H9 (cell line): ENCODE measurements at regions not wholly inside any gene's neighbourhood (a gene's known extent, or its start where the extent isn't known, plus 50 kb on each side); places are given as distances from the start of the nearest gene placed in this dataset.

ENCODE experiments used
- DNase-seq: peaks from one replicate; pipeline ENCODE4 v3.0.0-alpha.2; 2017
- H2AFZ ChIP-seq: one replicate; pipeline ENCODE4 v1.6.1; 2013; ENCODE audit warnings: mild to moderate bottlenecking, low read length, control low read depth, moderate library complexity
- H2AK5ac ChIP-seq: 2 replicates; pipeline ENCODE4 v1.6.1; 2013; ENCODE audit warnings: low read length, control low read depth, mixed read lengths; ENCODE audit not compliant: insufficient read length
- H2BK120ac ChIP-seq: one replicate; pipeline ENCODE4 v1.6.1; 2013; ENCODE audit warnings: low read depth, mild to moderate bottlenecking, low read length, control low read depth, inconsistent platforms; ENCODE audit not compliant: poor library complexity, severe bottlenecking
- H2BK12ac ChIP-seq: 2 replicates; pipeline ENCODE4 v1.6.1; 2013; ENCODE audit warnings: low read length, control low read depth, mixed read lengths, low read depth; ENCODE audit not compliant: insufficient read length
- H2BK15ac ChIP-seq: 2 replicates; pipeline ENCODE4 v1.6.1; 2013; ENCODE audit warnings: low read depth, low read length, control low read depth
- H2BK20ac ChIP-seq: one replicate; pipeline ENCODE4 v1.6.1; 2013; ENCODE audit warnings: low read depth, mild to moderate bottlenecking, low read length, control low read depth, inconsistent platforms; ENCODE audit not compliant: poor library complexity, severe bottlenecking
- H2BK5ac ChIP-seq: 2 replicates; pipeline ENCODE4 v1.6.1; 2013; ENCODE audit warnings: low read length, control low read depth, mixed read lengths; ENCODE audit not compliant: insufficient read length
- H3K14ac ChIP-seq: 2 replicates; pipeline ENCODE4 v1.6.1; 2013; ENCODE audit warnings: low read length, control low read depth; ENCODE audit not compliant: insufficient read depth
- H3K18ac ChIP-seq: 2 replicates; pipeline ENCODE4 v1.6.1; 2013; ENCODE audit warnings: low read depth, mild to moderate bottlenecking, mixed read lengths, low read length, control low read depth; ENCODE audit not compliant: insufficient read length
- H3K23ac ChIP-seq: 2 replicates; pipeline ENCODE4 v1.6.1; 2013; ENCODE audit warnings: low read length, control low read depth, mixed read lengths, low read depth; ENCODE audit not compliant: insufficient read length
- H3K23me2 ChIP-seq: 2 replicates; pipeline ENCODE4 v1.6.1; 2013; ENCODE audit warnings: low read depth, mild to moderate bottlenecking, mixed read lengths, low read length, control low read depth; ENCODE audit not compliant: insufficient read length, poor library complexity, severe bottlenecking
- H3K27ac ChIP-seq: 2 replicates; pipeline ENCODE4 v1.5.1; 2013; ENCODE audit warnings: low read length, control low read depth, mixed read lengths, low read depth; ENCODE audit not compliant: insufficient read length
- H3K27me3 ChIP-seq: 2 replicates; pipeline ENCODE4 v1.6.1; 2013; ENCODE audit warnings: low read length, control low read depth, inconsistent platforms; ENCODE audit not compliant: insufficient read depth
- H3K4ac ChIP-seq: 2 replicates; pipeline ENCODE4 v1.6.1; 2013; ENCODE audit warnings: low read depth, mild to moderate bottlenecking, control low read depth, inconsistent platforms, low read length, moderate library complexity
- H3K4me1 ChIP-seq: 2 replicates; pipeline ENCODE4 v1.6.1; 2013; ENCODE audit warnings: low read length, control low read depth, inconsistent platforms; ENCODE audit not compliant: insufficient read depth
- H3K4me2 ChIP-seq: 2 replicates; pipeline ENCODE4 v1.6.1; 2013; ENCODE audit warnings: low read length, control low read depth, mixed read lengths; ENCODE audit not compliant: insufficient read length, insufficient read depth
- H3K56ac ChIP-seq: 2 replicates; pipeline ENCODE4 v1.6.1; 2013; ENCODE audit warnings: low read depth, mild to moderate bottlenecking, mixed read lengths, low read length, control low read depth; ENCODE audit not compliant: insufficient read length
- H3K79me1 ChIP-seq: 2 replicates; pipeline ENCODE4 v1.6.1; 2013; ENCODE audit warnings: low read depth, mild to moderate bottlenecking, moderate library complexity, low read length, control low read depth, inconsistent platforms; ENCODE audit not compliant: insufficient read depth, poor library complexity, severe bottlenecking
- H3K79me2 ChIP-seq: 2 replicates; pipeline ENCODE4 v1.6.1; 2013; ENCODE audit warnings: low read length, control low read depth, inconsistent platforms; ENCODE audit not compliant: insufficient read depth
- H3K9ac ChIP-seq: 2 replicates; pipeline ENCODE4 v1.6.1; 2013; ENCODE audit warnings: low read length, control low read depth, mixed read lengths; ENCODE audit not compliant: insufficient read length; ENCODE audit errors: extremely low read depth
- H3K9me3 ChIP-seq: one replicate; pipeline ENCODE4 v1.6.1; 2013; ENCODE audit warnings: low read depth, low read length, inconsistent platforms; ENCODE audit not compliant: control insufficient read depth
- H3T11ph ChIP-seq: one replicate; pipeline ENCODE4 v1.6.1; 2013; ENCODE audit warnings: mild to moderate bottlenecking, low read length, control low read depth, inconsistent platforms
- H4K20me1 ChIP-seq: one replicate; pipeline ENCODE4 v1.6.1; 2013; ENCODE audit not compliant: control insufficient read depth, insufficient read length, insufficient read depth
- H4K5ac ChIP-seq: 2 replicates; pipeline ENCODE4 v1.6.1; 2013; ENCODE audit warnings: low read depth, mild to moderate bottlenecking, mixed read lengths, low read length, control low read depth; ENCODE audit not compliant: insufficient read length
- H4K8ac ChIP-seq: replicated peaks from 2 replicates; pipeline ENCODE4 v1.6.1; 2013; ENCODE audit warnings: low read length, control low read depth, mixed read lengths, low read depth; ENCODE audit not compliant: insufficient read length
- H4K91ac ChIP-seq: 2 replicates; pipeline ENCODE4 v1.6.1; 2013; ENCODE audit warnings: low read depth, mild to moderate bottlenecking, moderate library complexity, mixed read lengths, low read length, control low read depth; ENCODE audit not compliant: insufficient read length
- H3K27ac Mint-ChIP-seq, 3 experiments: 2 replicates in 2 of 3; 3 replicates in 1 of 3; pipeline ENCODE4 v1.8.0; 2020 to 2021; ENCODE audit warnings: mixed read lengths in 3 of 3, mild to moderate bottlenecking in 1 of 3, moderate library complexity in 1 of 3
- H3K27me3 Mint-ChIP-seq: 2 replicates; pipeline ENCODE4 v1.8.0; 2021; ENCODE audit warnings: low read depth, mild to moderate bottlenecking, moderate library complexity, mixed read lengths
- H3K36me3 Mint-ChIP-seq, 3 experiments: 2 replicates in 2 of 3; 3 replicates in 1 of 3; pipeline ENCODE4 v1.8.0; 2020 to 2021; ENCODE audit warnings: low read depth in 3 of 3, mixed read lengths in 3 of 3; ENCODE audit not compliant: insufficient read depth in 1 of 3
- H3K4me1 Mint-ChIP-seq, 2 experiments: 2 replicates each; pipeline ENCODE4 v1.8.0; 2020; ENCODE audit warnings: mixed read lengths in 2 of 2
- H3K4me3 Mint-ChIP-seq, 2 experiments: 2 replicates in 1 of 2; 3 replicates in 1 of 2; pipeline ENCODE4 v1.8.0; 2020 to 2021; ENCODE audit warnings: mild to moderate bottlenecking in 2 of 2, mixed read lengths in 2 of 2, moderate library complexity in 1 of 2
- H3K9me3 Mint-ChIP-seq, 2 experiments: 2 replicates in 1 of 2; 3 replicates in 1 of 2; pipeline ENCODE4 v1.8.0; 2020; ENCODE audit warnings: mild to moderate bottlenecking in 2 of 2, mixed read lengths in 2 of 2, moderate library complexity in 1 of 2
- CTCF ChIP-seq: fragments of 200-600 bp; sonication (generic); conservative IDR thresholded peaks from 3 replicates; pipeline ENCODE4 v1.8.0; 2021; ENCODE audit warnings: antibody characterized with exemption, mild to moderate bottlenecking
- WGBS: extraction: QIAGEN DNeasy Blood & Tissue Kit; methylation state at CpG from one replicate; pipeline ENCODE4 v1.1.7; 2013; ENCODE audit warnings: missing lambda C conversion rate, low lambda C conversion rate, mixed read lengths; ENCODE audit not compliant: insufficient read length; ENCODE audit errors: extremely low coverage; 5-methylcytosine and 5-hydroxymethylcytosine counted together

- no peak overlapping the region for H2AK5ac ChIP-seq
- no peaks in the 10 kb centered on the region for H3K4me1 ChIP-seq
- H2AFZ ChIP-seq, result no peak overlapping the region
- TF ChIP-seq CTCF, result no peak
- H3T11ph ChIP-seq, result no peak overlapping the region
- Mint-ChIP-seq H3K27me3 (peaks cover 2% of the 10 kb centered on the region; the same call in 1 of the 2 replicates), H3K9me3 (peaks cover 26 to 76% of the 10 kb centered on the region in 2 experiments), H3K36me3 (peaks cover 0 to 6% (median 4%) of the 10 kb centered on the region in 3 experiments; a peak in 4 of 7 replicates), H3K4me1 (peaks cover 3 to 12% of the 10 kb centered on the region in 2 experiments; a peak in 2 of 4 replicates), H3K27ac (peak overlapping the region in 1 of 3 experiments; percentile 31; a peak in 1 of 7 replicates), H3K4me3 (no peak overlapping the region)
- H4K5ac ChIP-seq, result no peak overlapping the region
- no peaks in the 10 kb centered on the region for H3K79me2 ChIP-seq
- no peak overlapping the region for H3K27ac ChIP-seq
- H2BK12ac ChIP-seq, result no peak overlapping the region
- no peak overlapping the region for H3K4ac ChIP-seq
- H4K91ac ChIP-seq, result no peak overlapping the region
- no peak overlapping the region for H3K9ac ChIP-seq
- no peaks in the 10 kb centered on the region for H3K9me3 ChIP-seq
- no peaks in the 10 kb centered on the region for H3K79me1 ChIP-seq
- no peak overlapping the region for H3K14ac ChIP-seq
- H3K56ac ChIP-seq, result no peak overlapping the region
- no peaks in the 10 kb centered on the region for H3K23me2 ChIP-seq
- H2BK120ac ChIP-seq, result no peak overlapping the region
- H4K20me1 ChIP-seq, result no peaks in the 10 kb centered on the region
- H3K27me3 ChIP-seq, result no peaks in the 10 kb centered on the region
- H3K23ac ChIP-seq, result no peak overlapping the region
- H2BK20ac ChIP-seq, result no peak overlapping the region
- H4K8ac ChIP-seq, result no peak overlapping the region
- H3K18ac ChIP-seq, result no peak overlapping the region
- H2BK5ac ChIP-seq, result no peak overlapping the region
- H3K4me2 ChIP-seq, result no peak overlapping the region
- DNase-seq, result no peak
- no peak overlapping the region for H2BK15ac ChIP-seq
- no CpG with 5 or more reads among the region's 12 CpGs for WGBS
Observed at GRCh38 chr5:178797101-178797521, 62.6 kb upstream of the ZNF354B start.
